Middle frontal gyrus (tissue), 1 donor: ENCODE measurements at regions not wholly inside any gene's neighbourhood (a gene's known extent, or its start where the extent isn't known, plus 50 kb on each side); places are given as distances from the start of the nearest gene placed in this dataset.

Experiments
- DNase-seq: peaks from one replicate; pipeline ENCODE4 v3.0.0-alpha.2; 2015; ENCODE audit warnings: low spot score; ENCODE audit errors: extremely low spot score

GRCh38 chr12:90008277-90008676 lies 299.6 kb upstream of the ATP2B1 start:
- no peak for DNase-seq

DNA sequence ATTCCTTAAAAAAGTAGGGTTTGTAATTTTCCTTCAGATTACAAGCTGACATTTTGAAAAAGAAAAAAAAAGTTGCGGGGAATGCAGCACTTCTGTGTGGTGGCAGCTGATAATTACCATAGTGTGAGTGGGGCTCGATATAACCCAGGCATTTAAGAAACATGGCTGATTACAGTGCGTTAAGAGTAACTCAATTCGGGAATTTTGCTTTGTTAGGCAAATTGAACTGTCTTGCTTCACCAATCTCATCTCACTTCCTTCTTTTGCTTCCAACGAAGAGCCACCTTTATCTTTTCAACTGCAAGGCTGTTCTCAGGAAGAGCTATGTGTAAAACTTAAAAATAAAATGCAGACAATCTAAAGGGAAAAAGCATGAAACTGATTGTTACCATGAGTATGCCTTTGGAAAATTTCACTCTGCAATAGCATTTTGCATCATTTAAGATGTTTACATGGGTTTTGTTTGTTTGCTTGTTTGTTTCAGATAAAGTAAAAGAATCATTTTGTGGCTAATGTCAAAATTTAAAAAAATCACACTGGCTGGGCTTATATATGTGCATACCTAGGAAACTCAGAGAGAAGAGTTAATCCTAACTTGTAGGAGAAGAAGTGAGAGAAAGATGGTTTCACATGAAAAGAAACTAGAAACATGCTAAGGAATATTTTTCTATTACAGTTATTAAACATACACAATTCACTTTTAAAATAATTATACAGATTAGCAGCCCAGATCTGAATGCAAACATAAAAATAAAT lies 295.9 kb upstream of the ATP2B1 start:
- no peak for DNase-seq

GRCh38 chr12:90003688-90004087 lies 295.1 kb upstream of the ATP2B1 start:
- no peak for DNase-seq

GRCh38 chr12:90000721-90001120 lies 292.1 kb upstream of the ATP2B1 start:
- no peak for DNase-seq

DNA sequence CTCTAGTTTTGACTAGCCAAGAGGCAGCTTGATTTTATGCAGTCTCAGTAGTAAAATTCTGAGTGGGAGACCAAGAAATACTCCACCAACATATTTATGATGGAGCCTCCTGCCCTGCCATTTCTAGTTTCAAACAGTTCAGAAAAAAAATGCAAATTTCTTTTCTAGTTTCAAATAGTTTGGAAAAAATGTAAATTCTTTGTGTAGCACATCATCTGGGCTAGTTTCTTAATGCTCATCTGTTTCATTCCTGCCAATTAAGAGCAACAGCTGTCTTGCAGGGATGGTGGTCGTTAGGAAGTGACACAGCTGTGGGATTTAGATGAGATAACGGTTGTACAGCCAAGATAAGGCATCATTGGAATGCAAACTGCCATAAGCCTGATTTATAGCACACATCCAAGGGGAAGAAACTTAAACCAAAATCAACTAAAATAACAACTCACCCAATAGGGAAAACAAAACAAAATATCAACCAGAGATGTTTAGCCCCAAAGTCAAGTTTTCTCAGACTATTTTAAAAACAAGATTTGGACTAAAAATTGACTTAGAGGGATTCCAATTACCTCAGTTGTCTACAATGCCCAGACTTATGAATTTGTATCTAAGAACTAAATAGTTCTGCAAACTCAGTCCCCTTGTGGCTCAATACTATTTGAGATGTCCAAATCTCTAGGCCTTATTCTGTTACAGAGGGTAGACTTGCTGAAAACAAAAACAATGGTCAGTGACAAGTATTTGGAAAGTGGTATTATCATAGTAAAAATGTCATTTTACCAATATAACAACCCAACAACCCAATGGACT lies 291.3 kb upstream of the ATP2B1 start:
- DNase-seq: no peak

- no peak for DNase-seq
Observed at GRCh38 chr12:89995870-89996269, 287.2 kb upstream of the ATP2B1 start.

DNA sequence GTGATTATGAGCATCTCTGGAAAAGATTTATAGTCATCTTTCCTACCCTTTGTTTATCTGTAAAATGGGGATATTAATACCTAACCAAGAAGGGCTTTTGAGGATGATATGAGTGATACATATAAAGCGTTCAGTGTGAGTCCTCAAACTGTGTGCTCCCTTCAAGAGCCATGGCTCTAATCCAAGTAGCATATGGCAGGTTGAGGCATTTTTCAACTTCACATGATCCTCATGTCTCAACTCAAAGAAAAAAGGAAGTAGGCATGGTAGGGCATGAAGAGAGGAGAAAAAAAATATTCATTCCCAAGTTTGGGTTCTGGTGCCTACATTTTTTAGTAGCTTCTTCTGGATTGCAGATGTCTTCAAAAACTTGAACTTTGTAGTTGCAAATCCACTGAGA lies 286.3 kb upstream of the ATP2B1 start:
- no peak for DNase-seq

DNA sequence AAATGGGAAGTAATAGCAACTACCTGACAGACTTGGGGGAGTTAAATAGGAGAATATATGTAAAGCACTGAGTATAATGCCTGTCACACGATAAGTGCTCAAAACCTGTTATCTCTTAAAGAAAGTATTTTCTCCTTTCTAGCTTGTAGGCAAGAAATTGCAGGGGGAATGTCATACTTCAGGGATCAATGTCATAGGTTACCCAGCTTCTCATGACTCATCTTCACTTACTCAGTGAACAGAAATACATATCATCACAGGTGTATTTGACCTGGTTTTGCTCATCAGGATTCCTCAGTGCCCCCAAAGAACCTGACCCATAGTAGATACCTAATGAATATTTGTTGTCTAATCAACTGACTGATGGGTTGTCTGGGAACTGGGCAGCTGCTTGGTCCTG lies 285.0 kb upstream of the ATP2B1 start:
- no peak for DNase-seq

GRCh38 chr12:89992668-89993451 lies 284.2 kb upstream of the ATP2B1 start:
- DNase-seq: no peak

DNA sequence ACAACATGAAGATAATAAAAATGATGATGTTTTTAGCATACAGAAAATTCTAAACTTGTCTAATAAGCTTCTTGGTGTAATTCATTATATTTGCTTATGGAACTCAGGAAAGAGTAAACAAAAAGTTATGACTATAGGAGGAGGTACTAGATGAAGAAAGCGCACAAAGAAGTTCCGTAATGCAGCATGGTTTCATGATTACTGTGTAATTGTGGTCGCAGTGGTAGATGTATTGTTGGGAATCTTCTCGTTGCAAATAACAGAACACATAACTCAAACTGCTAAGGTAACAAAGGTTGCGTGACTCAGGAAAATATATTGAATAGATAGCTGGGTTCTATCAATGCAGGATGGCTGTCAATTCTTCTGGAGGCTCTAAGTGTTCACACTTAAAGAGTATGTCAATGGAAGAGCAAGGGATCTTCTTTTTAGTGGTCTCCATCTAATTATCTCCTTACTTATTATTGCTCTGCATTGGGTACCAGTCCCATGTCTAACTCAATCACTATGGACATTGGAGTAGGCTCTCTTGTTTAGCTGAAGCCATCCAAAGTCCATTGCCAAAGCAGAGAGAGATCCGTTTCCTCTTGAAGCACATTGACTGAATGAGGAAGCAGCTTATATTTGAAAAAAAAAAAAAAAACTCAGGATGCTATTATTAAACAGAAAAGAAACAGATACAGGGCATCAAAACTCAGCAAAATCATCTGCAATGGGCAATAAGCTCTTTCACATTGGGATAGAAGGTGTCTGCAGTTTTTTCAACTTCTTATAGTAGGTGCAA lies 283.4 kb upstream of the ATP2B1 start:
- no peak for DNase-seq

DNA sequence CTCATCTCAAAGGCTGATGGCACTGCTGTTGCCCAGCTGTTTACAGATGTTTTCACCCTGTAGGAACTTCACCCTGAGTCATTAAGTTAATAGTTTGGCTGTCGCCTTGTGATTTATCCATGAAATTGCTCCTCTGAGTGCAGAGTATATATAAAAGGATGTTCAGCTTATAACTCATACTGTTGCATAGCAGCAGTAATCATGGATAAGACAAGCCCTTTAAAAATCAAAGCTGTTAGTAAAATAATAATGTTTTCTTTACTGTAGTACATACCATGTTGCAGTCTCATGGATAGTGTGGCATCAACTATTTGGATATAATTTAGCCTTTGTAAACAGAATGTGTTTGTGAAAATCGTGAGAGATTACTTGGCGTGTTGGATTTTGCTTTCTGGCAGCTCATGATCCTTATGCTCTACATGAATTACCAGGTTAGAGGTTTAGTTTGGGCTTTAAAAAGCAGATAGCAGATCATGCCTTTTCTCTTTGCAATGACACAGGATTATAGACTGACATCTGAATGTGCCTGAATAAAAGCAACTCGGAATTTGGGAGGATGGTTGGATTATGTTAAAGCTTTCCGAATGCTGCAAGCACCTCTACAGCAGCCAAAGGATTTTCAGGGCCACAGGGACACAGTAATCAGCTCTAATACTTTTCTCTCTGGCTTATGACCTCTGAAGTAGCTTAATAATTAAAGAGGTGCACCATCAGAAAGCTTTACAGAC lies 279.7 kb upstream of the ATP2B1 start:
- no peak for DNase-seq

DNA sequence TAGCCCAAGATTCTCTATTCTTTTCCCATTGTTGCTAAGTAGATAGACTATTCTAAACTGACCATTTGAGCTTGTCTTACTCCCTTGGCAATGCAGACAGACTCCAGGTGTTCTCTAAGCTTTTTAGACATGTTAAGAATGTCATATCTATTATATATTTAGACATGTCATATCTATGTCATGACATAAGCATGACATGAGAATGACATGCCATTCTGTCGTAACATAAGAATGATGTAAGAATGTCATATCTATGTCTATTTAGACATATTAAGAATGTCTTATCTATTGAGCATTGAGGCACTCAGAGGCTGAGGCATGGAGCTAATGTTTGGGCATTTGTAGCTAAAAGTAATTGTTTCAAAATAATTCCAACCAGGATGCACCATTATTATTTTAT lies 277.3 kb upstream of the ATP2B1 start:
- no peak for DNase-seq

GRCh38 chr12:89984846-89985245 lies 276.2 kb upstream of the ATP2B1 start:
- no peak for DNase-seq

DNA sequence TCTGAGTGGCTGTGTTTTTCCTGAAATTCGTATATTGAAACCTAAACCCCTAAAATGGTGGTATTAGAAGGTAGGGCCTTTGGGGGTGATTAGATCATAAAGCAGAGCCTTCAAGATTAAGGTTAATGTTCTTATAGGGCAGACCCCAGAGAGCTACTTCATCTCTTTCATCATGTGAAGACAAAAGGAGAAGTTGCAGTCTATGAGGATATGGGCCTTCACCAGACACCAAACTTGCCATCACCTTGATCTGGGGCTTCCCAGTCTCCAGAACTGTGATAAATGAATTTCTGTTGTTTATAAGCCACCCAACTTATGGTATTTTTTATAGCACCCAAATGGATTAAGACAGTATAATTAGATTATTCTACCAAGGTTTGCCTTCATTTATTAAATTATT lies 275.0 kb upstream of the ATP2B1 start:
- no peak for DNase-seq

- no peak for DNase-seq
Observed at GRCh38 chr12:89980236-89980635, 271.6 kb upstream of the ATP2B1 start.

GRCh38 chr12:89977405-89978085 lies 268.9 kb upstream of the ATP2B1 start:
- no peak for DNase-seq

DNA sequence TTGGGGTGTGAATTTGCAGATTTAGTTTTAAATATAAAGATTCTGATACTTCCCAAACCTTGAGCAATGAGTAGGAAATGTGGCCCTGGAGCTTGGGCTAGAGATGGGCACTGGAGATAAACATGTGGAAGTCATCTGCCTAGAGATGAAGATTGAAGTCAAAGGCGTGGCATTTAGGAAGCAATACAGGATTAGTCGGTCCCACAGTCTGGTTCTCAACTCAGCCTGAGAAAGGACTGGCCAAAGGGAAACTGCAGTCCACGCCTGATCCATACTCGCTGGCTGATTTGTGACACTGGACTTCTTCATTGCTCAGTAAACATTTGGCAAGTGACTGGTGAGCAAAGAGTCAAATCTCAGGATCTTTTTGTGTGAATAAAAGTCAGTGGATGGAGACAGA lies 268.2 kb upstream of the ATP2B1 start:
- DNase-seq: no peak

GRCh38 chr12:89975574-89975973 lies 266.9 kb upstream of the ATP2B1 start:
- no peak for DNase-seq

GRCh38 chr12:89971880-89972279 lies 263.2 kb upstream of the ATP2B1 start:
- DNase-seq: no peak

- DNase-seq: no peak
Observed at GRCh38 chr12:89970722-89971121, 262.1 kb upstream of the ATP2B1 start.
